NOMO-1 treated with DMSO at 0.1 percent for 48 hours (cell line): ENCODE measurements at regions not wholly inside any gene's neighbourhood (a gene's known extent, or its start where the extent isn't known, plus 50 kb on each side); places are given as distances from the start of the nearest gene placed in this dataset.
A peak's percentile ranks its signal among the peaks of the same experiment; 100 is the strongest.

ENCODE experiments used
- DNase-seq: peaks from one replicate; lab custom pipeline; 2025; ENCODE audit not compliant: unreplicated experiment; lab: John Stamatoyannopoulos, UW

DNA sequence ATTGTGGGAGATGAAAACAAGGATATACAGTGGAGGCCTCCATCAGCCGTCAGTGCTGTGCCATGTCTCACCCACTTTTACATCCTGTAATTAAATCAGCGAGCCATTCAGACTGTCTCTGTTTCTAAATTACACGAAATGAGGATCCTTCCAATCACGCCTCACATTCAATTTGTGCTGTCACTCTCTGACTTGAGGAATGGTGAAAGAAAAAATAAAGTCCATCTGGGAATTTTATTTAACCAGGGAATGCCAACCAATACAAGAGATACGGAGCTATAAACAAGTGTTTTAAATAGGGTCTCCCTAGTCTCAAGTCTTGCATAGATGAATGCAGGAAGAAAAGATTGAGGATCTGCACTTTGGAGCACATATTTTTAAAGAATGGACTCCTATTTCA is 72.8 kb downstream of the CMPK2 start:
- no peak for DNase-seq

DNA sequence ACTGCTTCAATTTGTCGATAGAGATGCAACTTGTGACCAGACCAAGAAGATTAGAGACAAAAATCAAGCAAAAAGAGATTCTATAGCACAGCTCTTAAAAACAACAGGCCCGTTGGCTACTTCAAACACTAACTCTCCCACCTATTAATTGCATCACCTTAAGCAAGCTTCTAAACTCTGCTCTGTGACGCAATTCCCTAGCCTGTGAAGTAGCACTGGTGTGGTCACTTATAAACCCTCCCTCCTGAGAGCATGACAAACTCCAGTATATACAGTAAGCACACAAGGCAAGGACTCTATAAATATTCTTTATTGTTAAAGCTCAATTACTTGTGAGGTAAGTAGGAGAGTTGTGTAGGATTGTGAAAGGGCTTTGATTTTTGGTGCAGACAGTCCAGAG is 72.3 kb downstream of the CMPK2 start:
- peak; percentile 69 for DNase-seq

DNA sequence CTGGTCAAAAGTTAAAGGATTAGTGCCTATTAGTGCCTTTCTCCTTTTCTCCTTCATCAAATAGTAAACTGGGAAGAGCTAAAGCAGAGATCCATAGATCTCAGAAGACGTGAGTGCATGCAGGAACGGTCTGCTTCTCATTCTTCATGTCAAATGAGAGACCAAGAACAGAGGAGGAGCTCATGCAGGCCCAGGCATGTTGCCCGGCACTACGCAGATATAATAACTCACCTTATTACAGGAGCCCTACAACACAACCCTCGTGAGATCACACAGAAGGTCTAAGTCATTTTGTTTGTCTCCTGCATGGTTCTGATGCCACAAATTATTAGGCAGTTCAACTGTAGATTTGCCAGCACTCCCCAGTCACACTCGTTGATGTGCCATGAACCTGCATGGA is 71.8 kb downstream of the CMPK2 start:
- no peak for DNase-seq

DNA sequence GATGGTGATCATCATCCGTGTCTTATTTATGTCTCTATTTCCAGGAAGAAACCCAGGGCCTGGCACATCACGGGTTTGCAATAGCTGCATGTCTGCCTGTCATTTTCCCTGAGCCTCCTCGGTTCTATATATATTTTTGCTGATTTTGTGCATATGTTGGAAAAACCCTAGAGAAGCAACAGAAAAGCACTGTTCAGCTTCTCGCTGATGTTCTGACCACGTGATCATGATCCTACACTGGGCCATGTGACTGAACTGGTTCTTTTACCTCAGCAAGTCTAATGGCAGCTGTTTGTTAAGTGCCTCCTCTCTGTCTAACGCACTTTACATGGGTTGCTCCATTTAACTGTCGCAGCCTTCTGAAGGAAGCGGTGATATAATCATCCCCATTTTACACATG is 71.3 kb downstream of the CMPK2 start:
- no peak for DNase-seq
